Renal pelvis (tissue), 1 donor: ENCODE measurements at regions not wholly inside any gene's neighbourhood (a gene's known extent, or its start where the extent isn't known, plus 50 kb on each side); places are given as distances from the start of the nearest gene placed in this dataset.
A peak's percentile ranks its signal among the peaks of the same experiment; 100 is the strongest.

ENCODE experiments used
- DNase-seq: peaks from one replicate; pipeline ENCODE4 v3.0.0-alpha.2; 2013

- DNase-seq, result no peak
These were observed 179.4 kb downstream of the IRS1 start for GRCh38 chr2:226620176-226620575.

GRCh38 chr2:226619707-226620106 lies 179.9 kb downstream of the IRS1 start:
- DNase-seq, result no peak

GRCh38 chr2:226618875-226619605 lies 180.6 kb downstream of the IRS1 start:
- DNase-seq, result peak; percentile 71

GRCh38 chr2:226618544-226618874 lies 181.1 kb downstream of the IRS1 start:
- no peak for DNase-seq

GRCh38 chr2:226615891-226616290 lies 183.7 kb downstream of the IRS1 start:
- no peak for DNase-seq

GRCh38 chr2:226611944-226612318 lies 187.7 kb downstream of the IRS1 start:
- no peak for DNase-seq

- no peak for DNase-seq
These were observed 188.2 kb downstream of the IRS1 start for GRCh38 chr2:226611196-226611943.

- DNase-seq, result no peak
These were observed 190.3 kb downstream of the IRS1 start for GRCh38 chr2:226609366-226609765.

GRCh38 chr2:226608451-226608850 lies 191.2 kb downstream of the IRS1 start:
- no peak for DNase-seq

GRCh38 chr2:226607379-226607778 lies 192.2 kb downstream of the IRS1 start:
- no peak for DNase-seq

- no peak for DNase-seq
These were observed 194.0 kb downstream of the IRS1 start for GRCh38 chr2:226605642-226606041.

- no peak for DNase-seq
These were observed 196.0 kb downstream of the IRS1 start for GRCh38 chr2:226603606-226604005.

- DNase-seq, result no peak
These were observed 197.5 kb downstream of the IRS1 start for GRCh38 chr2:226601881-226602662.

- no peak for DNase-seq
These were observed 198.8 kb downstream of the IRS1 start for GRCh38 chr2:226600802-226601201.

GRCh38 chr2:226600184-226600583 lies 199.4 kb downstream of the IRS1 start:
- DNase-seq, result no peak

- DNase-seq, result no peak
These were observed 210.6 kb downstream of the IRS1 start for GRCh38 chr2:226589043-226589442.

GRCh38 chr2:226585130-226585561 lies 214.5 kb downstream of the IRS1 start:
- no peak for DNase-seq

- no peak for DNase-seq
These were observed 215.0 kb downstream of the IRS1 start for GRCh38 chr2:226584518-226585055.

- peak; percentile 9 for DNase-seq
These were observed 215.9 kb downstream of the IRS1 start for GRCh38 chr2:226583715-226584114.

GRCh38 chr2:226581661-226582060 lies 218.0 kb downstream of the IRS1 start:
- DNase-seq, result no peak

- no peak for DNase-seq
These were observed 218.6 kb downstream of the IRS1 start for GRCh38 chr2:226581004-226581403.

GRCh38 chr2:226580403-226580802 lies 219.2 kb downstream of the IRS1 start:
- no peak for DNase-seq

- DNase-seq, result no peak
These were observed 220.1 kb downstream of the IRS1 start for GRCh38 chr2:226579519-226579918.
